GM13976 (cell line): ENCODE measurements at regions not wholly inside any gene's neighbourhood (a gene's known extent, or its start where the extent isn't known, plus 50 kb on each side); places are given as distances from the start of the nearest gene placed in this dataset.

ENCODE experiments used
- DNase-seq: peaks from one replicate; pipeline ENCODE4 v3.0.0; 2012; ENCODE audit warnings: low spot score
- CTCF ChIP-seq: IDR thresholded peaks from 2 replicates; pipeline ENCODE4 v1.5.1; 2012; ENCODE audit warnings: borderline replicate concordance, mild to moderate bottlenecking; ENCODE audit not compliant: insufficient read depth; ENCODE audit errors: extremely low read depth, missing control alignments, control extremely low read depth
- in situ Hi-C: fragments of 300-500 bp; cut with MboI; formaldehyde crosslinking; loops from one replicate; pipeline ENCODE4 v1.12.0; 2022; ENCODE audit warnings: low sequenced_read_pairs, mixed read lengths, inconsistent platforms; ENCODE audit not compliant: unreplicated experiment

- in situ Hi-C loops: no loop called here
- DNase-seq: no peak
- TF ChIP-seq CTCF: no peak
Measured at GRCh38 chr13:78198821-78199220, 280.2 kb upstream of the EDNRB start.

- no peak for DNase-seq
- TF ChIP-seq CTCF: no peak
- in situ Hi-C loops: no loop called here
Measured at GRCh38 chr13:78198419-78198818, 279.8 kb upstream of the EDNRB start.

- in situ Hi-C loops: no loop called here
- TF ChIP-seq CTCF: no peak
- DNase-seq: no peak
Measured at GRCh38 chr13:78197231-78197630, 278.6 kb upstream of the EDNRB start.

GRCh38 chr13:78194904-78195639 lies 276.4 kb upstream of the EDNRB start:
- no peak for TF ChIP-seq CTCF
- in situ Hi-C loops: no loop called here
- no peak for DNase-seq

GRCh38 chr13:78193846-78194245 lies 275.2 kb upstream of the EDNRB start:
- TF ChIP-seq CTCF: no peak

GRCh38 chr13:78192716-78193115 lies 274.1 kb upstream of the EDNRB start:
- no peak for TF ChIP-seq CTCF
- no peak for DNase-seq
- in situ Hi-C loops: no loop called here

More at GRCh38 chr13:78193846-78194245, 275.2 kb upstream of the EDNRB start:
- no peak for DNase-seq
- in situ Hi-C loops: no loop called here
